ENCODE measurements at regions not wholly inside any gene's neighbourhood (a gene's known extent, or its start where the extent isn't known, plus 50 kb on each side); places are given as distances from the start of the nearest gene placed in this dataset.

DNA sequence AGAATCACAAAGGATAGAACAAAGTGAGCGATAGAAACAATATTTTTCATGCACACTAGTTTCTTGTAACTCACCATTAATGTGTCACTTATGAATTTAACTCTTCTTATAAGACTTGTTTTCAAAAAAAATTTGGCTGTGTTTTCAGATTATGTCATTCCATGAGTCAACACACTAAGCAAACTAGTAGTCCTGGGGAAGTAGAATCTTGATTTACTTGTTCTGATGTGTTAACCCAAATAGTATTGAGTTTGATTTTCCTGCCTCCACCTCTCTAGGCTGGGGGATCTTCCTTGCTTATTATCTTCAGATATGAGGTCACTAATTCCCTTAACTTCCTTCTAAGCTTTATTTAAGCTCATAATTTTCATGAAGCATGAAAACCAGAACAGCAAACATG lies 151.0 kb upstream of the SEL1L start (continued):
- TF ChIP-seq, protein P1, sequence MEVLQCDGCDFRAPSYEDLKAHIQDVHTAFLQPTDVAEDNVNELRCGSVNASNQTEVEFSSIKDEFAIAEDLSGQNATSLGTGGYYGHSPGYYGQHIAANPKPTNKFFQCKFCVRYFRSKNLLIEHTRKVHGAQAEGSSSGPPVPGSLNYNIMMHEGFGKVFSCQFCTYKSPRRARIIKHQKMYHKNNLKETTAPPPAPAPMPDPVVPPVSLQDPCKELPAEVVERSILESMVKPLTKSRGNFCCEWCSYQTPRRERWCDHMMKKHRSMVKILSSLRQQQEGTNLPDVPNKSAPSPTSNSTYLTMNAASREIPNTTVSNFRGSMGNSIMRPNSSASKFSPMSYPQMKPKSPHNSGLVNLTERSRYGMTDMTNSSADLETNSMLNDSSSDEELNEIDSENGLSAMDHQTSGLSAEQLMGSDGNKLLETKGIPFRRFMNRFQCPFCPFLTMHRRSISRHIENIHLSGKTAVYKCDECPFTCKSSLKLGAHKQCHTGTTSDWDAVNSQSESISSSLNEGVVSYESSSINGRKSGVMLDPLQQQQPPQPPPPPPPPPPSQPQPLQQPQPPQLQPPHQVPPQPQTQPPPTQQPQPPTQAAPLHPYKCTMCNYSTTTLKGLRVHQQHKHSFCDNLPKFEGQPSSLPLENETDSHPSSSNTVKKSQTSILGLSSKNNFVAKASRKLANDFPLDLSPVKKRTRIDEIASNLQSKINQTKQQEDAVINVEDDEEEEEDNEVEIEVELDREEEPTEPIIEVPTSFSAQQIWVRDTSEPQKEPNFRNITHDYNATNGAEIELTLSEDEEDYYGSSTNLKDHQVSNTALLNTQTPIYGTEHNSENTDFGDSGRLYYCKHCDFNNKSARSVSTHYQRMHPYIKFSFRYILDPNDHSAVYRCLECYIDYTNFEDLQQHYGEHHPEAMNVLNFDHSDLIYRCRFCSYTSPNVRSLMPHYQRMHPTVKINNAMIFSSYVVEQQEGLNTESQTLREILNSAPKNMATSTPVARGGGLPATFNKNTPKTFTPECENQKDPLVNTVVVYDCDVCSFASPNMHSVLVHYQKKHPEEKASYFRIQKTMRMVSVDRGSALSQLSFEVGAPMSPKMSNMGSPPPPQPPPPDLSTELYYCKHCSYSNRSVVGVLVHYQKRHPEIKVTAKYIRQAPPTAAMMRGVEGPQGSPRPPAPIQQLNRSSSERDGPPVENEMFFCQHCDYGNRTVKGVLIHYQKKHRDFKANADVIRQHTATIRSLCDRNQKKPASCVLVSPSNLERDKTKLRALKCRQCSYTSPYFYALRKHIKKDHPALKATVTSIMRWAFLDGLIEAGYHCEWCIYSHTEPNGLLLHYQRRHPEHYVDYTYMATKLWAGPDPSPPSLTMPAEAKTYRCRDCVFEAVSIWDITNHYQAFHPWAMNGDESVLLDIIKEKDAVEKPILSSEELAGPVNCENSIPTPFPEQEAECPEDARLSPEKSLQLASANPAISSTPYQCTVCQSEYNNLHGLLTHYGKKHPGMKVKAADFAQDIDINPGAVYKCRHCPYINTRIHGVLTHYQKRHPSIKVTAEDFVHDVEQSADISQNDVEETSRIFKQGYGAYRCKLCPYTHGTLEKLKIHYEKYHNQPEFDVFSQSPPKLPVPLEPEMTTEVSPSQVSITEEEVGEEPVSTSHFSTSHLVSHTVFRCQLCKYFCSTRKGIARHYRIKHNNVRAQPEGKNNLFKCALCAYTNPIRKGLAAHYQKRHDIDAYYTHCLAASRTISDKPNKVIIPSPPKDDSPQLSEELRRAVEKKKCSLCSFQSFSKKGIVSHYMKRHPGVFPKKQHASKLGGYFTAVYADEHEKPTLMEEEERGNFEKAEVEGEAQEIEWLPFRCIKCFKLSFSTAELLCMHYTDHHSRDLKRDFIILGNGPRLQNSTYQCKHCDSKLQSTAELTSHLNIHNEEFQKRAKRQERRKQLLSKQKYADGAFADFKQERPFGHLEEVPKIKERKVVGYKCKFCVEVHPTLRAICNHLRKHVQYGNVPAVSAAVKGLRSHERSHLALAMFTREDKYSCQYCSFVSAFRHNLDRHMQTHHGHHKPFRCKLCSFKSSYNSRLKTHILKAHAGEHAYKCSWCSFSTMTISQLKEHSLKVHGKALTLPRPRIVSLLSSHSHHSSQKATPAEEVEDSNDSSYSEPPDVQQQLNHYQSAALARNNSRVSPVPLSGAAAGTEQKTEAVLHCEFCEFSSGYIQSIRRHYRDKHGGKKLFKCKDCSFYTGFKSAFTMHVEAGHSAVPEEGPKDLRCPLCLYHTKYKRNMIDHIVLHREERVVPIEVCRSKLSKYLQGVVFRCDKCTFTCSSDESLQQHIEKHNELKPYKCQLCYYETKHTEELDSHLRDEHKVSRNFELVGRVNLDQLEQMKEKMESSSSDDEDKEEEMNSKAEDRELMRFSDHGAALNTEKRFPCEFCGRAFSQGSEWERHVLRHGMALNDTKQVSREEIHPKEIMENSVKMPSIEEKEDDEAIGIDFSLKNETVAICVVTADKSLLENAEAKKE (CRISPR knock-in tag; IDR thresholded peaks at IDR 0.05) = no peak
- no peak for TF ChIP-seq ZNF331 (CRISPR knock-in tag; IDR thresholded peaks at IDR 0.05; ENCODE audit: low read depth)
- TF ChIP-seq, protein P2, sequence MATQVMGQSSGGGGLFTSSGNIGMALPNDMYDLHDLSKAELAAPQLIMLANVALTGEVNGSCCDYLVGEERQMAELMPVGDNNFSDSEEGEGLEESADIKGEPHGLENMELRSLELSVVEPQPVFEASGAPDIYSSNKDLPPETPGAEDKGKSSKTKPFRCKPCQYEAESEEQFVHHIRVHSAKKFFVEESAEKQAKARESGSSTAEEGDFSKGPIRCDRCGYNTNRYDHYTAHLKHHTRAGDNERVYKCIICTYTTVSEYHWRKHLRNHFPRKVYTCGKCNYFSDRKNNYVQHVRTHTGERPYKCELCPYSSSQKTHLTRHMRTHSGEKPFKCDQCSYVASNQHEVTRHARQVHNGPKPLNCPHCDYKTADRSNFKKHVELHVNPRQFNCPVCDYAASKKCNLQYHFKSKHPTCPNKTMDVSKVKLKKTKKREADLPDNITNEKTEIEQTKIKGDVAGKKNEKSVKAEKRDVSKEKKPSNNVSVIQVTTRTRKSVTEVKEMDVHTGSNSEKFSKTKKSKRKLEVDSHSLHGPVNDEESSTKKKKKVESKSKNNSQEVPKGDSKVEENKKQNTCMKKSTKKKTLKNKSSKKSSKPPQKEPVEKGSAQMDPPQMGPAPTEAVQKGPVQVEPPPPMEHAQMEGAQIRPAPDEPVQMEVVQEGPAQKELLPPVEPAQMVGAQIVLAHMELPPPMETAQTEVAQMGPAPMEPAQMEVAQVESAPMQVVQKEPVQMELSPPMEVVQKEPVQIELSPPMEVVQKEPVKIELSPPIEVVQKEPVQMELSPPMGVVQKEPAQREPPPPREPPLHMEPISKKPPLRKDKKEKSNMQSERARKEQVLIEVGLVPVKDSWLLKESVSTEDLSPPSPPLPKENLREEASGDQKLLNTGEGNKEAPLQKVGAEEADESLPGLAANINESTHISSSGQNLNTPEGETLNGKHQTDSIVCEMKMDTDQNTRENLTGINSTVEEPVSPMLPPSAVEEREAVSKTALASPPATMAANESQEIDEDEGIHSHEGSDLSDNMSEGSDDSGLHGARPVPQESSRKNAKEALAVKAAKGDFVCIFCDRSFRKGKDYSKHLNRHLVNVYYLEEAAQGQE (IDR thresholded peaks at IDR 0.05; ENCODE audit: unreplicated experiment) = no peak

- DNase-seq (ENCODE audit: low spot score) = no peak
- Mint-ChIP-seq H3K36me3 (ENCODE audit: low read depth) (no peaks in the 10 kb centered on the region), H3K27me3 (ENCODE audit: insufficient read depth, low read depth, poor library complexity) (peaks cover 20% of the 10 kb centered on the region), H3K4me3 (no peak overlapping the region), H3K4me1 (peaks cover 13% of the 10 kb centered on the region), H3K9me3 (peaks cover 34% of the 10 kb centered on the region; the same call in 2 of the 3 replicates), H3K27ac (no peak overlapping the region)
- no peak overlapping the region for H3K4me3 ChIP-seq
- H2AFZ ChIP-seq = no peak overlapping the region
- no peaks in the 10 kb centered on the region for H3K36me3 ChIP-seq (ENCODE audit: insufficient read depth)
- no peak overlapping the region for H3K27ac ChIP-seq (ENCODE audit: low read depth)
- ATAC-seq = no peak
- no peaks in the 10 kb centered on the region for H3K79me2 ChIP-seq (replicated peaks; ENCODE audit: insufficient read depth)
- no peak overlapping the region for H3K4me2 ChIP-seq
- H3K27me3 ChIP-seq (ENCODE audit: insufficient read depth) = peaks cover 59% of the 10 kb centered on the region
- H3K9me2 ChIP-seq (ENCODE audit: insufficient read depth) = no peaks in the 10 kb centered on the region
- H3K4me1 ChIP-seq (ENCODE audit: insufficient read depth) = peaks cover 15% of the 10 kb centered on the region
- no peaks in the 10 kb centered on the region for H3F3A ChIP-seq (replicated peaks; ENCODE audit: low read depth)
- H4K20me1 ChIP-seq (replicated peaks; ENCODE audit: insufficient read depth) = no peaks in the 10 kb centered on the region; the same call in 1 of the 2 replicates
- TF ChIP-seq EZH2 (IDR thresholded peaks at IDR 0.05; ENCODE audit: low read depth, unreplicated experiment) (no peak), EZH2phosphoT487 (IDR thresholded peaks at IDR 0.05; ENCODE audit: unreplicated experiment) (no peak)
- TF ChIP-seq, protein P1 (CRISPR knock-in tag; IDR thresholded peaks at IDR 0.05) = no peak
Measured at GRCh38 chr14:81686512-81686911, 152.9 kb upstream of the SEL1L start.

All from GM23338 (cell line).